Renal cortex interstitium (tissue), 11 donors: ENCODE measurements at regions not wholly inside any gene's neighbourhood (a gene's known extent, or its start where the extent isn't known, plus 50 kb on each side); places are given as distances from the start of the nearest gene placed in this dataset.
"Not testable (repeated sequence)": the region's sequence is repeated elsewhere in the genome, so short reads cannot be mapped to it uniquely, and the experiment has no call there.

Experiments used
- DNase-seq, 11 donors: peaks; one replicate each; pipeline ENCODE4 v3.0.0-alpha.2; 2013; ENCODE audit warnings: low read depth in 9 of 11, low spot score in 4 of 11; ENCODE audit errors: extremely low read depth in 1 of 11

- DNase-seq = not testable (repeated sequence)
These were observed 67.0 kb upstream of the ARL15 start for GRCh38 chr5:54377339-54377738.

GRCh38 chr5:54370982-54371381 lies 60.6 kb upstream of the ARL15 start:
- no peak for DNase-seq

DNA sequence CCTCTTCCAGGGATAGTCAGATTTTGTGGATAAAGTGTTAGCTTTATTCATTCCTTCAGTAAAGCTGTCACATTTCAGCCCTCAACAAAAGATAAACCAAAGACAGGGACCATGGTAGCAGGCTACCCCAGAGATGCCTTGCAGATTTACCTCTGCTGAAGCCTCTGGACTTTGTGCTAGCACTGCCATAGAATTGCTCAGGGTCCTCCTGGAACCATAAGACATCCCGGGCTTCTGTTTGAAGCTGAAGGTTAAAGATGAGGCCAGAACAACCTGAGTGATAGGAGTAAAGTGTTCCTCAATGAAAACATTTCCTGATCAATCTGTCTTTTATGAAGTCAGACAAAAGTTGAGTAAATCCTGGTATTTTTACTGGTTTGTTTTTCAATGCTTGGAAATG lies 57.5 kb upstream of the ARL15 start:
- DNase-seq = no peak

DNA sequence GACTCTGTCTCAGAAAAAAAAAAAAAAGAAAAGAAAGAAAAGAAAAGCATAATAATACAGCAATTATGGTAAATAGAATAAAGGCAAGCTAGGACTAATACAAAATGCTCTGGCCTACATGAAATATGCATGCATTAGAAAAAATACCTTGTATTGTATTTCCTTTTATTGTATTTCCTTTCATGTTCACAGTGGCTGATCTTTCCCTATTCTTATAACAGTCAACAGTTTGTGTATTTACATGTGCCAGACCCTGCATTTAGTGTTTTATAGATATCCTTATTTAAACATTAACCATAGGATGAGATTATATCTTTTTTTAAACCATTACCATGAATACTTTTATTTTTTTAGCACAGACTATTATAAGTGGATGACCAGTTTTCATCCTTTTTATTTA lies 56.3 kb upstream of the ARL15 start:
- DNase-seq = no peak

DNA sequence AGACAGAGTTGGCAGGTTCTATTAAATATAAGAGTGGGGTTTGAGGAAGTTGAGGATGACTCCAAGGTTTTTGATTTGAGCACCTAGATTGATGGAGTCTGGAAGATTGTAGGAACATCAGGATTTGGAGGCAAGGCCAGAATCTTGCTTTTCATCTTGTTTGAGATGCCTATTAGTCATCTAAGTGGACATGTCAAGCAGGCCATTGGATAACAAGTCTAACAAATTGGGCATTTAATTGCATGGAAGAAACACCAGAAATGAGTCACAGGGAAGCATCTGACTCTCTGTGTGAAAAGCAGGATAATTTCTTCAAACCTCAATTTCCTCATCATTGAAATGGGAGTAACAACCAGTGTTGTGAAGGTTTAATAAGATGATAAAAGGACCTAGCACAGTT lies 53.3 kb upstream of the ARL15 start:
- no peak for DNase-seq

- DNase-seq = no peak
These were observed 52.7 kb upstream of the ARL15 start for GRCh38 chr5:54362992-54363625.

- no peak for DNase-seq
These were observed 52.1 kb upstream of the ARL15 start for GRCh38 chr5:54362434-54362833.

DNA sequence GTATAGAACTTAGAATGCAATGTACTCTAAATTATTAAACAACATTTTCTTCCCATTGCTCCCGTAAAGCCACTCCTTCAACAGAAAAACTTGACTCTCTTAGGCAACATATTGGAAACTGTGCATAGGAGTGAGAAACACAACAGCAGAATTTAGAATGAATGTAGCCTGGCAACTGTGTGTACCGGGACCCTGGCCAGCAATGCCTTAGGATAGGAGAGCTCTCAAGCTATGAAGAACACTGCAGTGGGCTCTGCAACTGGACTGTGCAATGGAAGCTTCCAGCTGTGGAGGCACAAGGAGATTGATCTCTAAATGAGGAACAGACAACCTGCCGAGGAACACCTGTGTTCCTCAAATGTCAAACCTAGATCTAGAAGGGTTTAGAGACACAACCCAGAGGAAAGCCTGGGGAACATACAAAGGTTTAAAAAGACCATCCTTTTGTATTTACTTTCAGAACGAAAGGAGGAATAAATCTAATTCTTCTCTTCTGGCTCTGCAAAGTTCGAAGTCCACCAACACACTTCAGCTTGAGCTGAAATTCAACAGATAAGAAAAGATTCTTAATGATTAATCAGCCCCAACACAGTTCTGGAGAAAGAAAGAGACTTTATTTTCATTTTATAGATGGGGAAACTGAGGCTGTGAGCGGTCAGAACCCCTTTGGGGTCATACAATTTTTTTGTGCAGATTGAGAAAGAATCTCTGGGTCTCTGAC lies 51.5 kb upstream of the ARL15 start:
- no peak for DNase-seq

DNA sequence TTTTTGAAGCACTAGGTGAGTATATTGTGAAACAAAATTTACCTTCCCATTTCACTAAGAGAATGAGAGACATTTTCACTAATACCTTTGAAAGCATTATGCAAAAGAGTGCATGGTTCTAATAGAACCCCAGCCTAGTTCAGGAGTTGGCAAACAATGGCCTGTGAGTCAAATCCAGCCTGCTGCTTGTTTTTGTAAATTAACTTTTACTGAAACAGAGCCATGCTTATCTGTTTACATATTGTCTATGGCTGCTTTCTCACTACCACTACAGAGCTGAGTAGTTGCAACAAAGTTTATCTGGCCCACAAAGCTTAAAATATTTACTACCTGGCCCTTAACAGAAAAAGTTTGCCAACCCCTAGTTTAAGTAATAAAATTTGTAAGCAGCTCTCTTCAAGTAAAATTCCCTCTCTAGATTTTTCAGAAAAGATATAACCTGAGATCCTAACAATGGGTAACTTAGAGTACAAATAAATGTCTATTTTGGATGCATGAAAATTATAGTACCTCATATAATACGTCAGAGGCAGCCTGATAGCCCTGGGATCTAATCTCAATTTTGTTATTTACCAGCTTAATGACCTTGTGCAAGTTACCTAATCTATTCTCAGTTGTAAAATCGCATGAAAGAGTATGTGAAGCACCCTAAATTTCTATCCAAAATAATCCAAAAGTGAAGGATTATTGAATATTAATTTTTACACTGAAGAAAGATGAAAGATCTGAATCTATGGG lies 50.7 kb upstream of the ARL15 start:
- no peak for DNase-seq
